T1000 (cell line): ENCODE measurements at regions not wholly inside any gene's neighbourhood (a gene's known extent, or its start where the extent isn't known, plus 50 kb on each side); places are given as distances from the start of the nearest gene placed in this dataset.
"Not testable (repeated sequence)": the region's sequence is repeated elsewhere in the genome, so short reads cannot be mapped to it uniquely, and the experiment has no call there.

Experiments
- DNase-seq: peaks from one replicate; lab custom pipeline; 2025; ENCODE audit warnings: mixed read lengths; lab: John Stamatoyannopoulos, UW

- no peak for DNase-seq
Observed at GRCh38 chr1:227508431-227508830, 54.9 kb upstream of the ZNF678 start.

DNA sequence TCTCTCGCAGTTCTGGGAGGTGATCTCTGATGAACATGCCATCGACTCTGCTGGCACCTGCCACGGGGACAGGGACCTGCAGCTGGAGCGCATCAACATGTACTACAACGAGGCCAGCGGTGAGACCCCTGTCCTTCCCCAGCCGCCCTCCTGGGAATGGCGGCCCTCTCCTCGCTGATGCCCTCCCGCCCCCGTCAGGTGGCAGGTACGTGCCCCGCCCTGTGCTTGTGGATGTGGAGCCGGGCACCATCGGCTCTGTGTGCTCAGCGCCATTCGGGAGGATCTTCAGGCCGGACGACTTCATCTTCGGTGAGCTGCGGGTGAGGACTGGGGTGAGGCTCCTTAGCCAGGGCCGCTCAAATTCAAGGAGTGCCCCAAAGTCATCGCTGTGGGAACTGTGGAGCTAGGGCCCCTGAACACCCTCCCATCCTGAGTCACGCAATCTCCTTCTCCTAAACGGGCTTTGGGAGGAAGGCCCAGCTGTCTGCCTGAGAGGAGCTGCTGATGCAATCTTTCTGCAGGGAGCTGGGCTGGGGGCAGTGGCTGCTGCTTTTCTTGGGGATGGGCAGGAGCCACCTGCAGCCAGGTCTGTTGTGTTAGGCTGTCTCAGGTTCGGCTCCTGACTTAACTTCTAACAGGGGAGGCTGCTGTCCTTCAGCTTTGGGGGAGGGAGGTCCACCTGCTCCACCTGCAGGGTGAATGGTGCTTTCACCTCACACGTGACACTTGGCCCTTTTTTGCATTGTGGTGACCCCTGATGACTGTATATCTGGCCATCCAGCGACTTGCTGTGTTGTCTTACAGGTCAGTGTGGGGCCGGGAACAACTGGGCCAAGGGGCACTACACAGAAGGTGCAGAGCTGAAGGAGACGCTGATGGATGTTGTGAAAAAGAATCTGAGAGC lies 56.6 kb upstream of the ZNF678 start:
- DNase-seq = not testable (repeated sequence)

GRCh38 chr1:227496045-227496444 lies 67.3 kb upstream of the ZNF678 start:
- not testable (repeated sequence) for DNase-seq

DNA sequence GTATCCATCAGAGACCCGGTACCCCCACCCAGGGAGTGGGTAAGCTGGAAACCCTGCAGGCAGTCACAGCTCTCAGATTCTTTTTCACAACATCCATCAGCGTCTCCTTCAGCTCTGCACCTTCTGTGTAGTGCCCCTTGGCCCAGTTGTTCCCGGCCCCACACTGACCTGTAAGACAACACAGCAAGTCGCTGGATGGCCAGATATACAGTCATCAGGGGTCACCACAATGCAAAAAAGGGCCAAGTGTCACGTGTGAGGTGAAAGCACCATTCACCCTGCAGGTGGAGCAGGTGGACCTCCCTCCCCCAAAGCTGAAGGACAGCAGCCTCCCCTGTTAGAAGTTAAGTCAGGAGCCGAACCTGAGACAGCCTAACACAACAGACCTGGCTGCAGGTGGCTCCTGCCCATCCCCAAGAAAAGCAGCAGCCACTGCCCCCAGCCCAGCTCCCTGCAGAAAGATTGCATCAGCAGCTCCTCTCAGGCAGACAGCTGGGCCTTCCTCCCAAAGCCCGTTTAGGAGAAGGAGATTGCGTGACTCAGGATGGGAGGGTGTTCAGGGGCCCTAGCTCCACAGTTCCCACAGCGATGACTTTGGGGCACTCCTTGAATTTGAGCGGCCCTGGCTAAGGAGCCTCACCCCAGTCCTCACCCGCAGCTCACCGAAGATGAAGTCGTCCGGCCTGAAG lies 69.3 kb upstream of the ZNF678 start:
- not testable (repeated sequence) for DNase-seq

DNA sequence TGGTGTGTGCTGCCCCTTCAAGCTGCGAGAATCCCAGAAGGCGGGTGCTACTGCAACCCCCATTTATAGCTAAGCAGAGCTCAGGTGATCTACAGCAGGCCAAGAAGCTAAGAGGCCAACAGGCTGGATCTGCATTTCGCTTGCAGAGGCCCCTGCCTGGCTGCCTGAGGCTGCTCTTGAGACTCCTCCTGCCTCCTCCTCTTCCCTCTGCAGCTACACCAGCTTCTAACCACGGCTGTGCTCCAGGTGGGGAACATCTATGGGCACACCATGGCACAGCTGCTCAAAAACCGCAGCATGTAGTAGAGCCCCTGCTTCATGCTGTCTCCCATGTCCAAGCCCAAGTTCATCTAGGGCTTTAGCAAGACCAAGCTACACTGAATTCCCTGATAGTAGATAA lies 72.9 kb upstream of the ZNF678 start:
- DNase-seq = no peak

GRCh38 chr1:227490001-227490400 lies 73.4 kb upstream of the ZNF678 start:
- DNase-seq = no peak

GRCh38 chr1:227489572-227489971 lies 73.8 kb upstream of the ZNF678 start:
- DNase-seq = no peak

- no peak for DNase-seq
Observed at GRCh38 chr1:227487606-227488005, 75.8 kb upstream of the ZNF678 start.

GRCh38 chr1:227486559-227486958 lies 76.8 kb upstream of the ZNF678 start:
- DNase-seq = no peak

DNA sequence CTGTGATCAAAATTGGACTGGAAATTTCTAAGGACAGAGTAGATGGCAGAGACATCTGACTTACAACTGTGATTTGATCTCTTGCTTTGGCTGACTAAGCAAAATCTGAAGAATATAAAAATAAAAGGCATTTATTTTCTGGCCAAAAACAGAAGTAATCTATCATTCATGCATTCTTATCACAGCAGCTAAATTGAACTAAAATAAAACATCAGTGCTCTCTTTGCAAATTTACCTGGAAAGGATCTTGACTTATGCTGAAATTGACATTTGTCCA lies 81.4 kb upstream of the ZNF678 start:
- DNase-seq = no peak

GRCh38 chr1:227474072-227474471 lies 89.3 kb upstream of the ZNF678 start:
- not testable (repeated sequence) for DNase-seq

GRCh38 chr1:227472772-227473171 lies 90.6 kb upstream of the ZNF678 start:
- DNase-seq = no peak

- no peak for DNase-seq
Observed at GRCh38 chr1:227470688-227471087, 92.7 kb upstream of the ZNF678 start.

- DNase-seq = no peak
Observed at GRCh38 chr1:227469708-227470107, 93.6 kb upstream of the ZNF678 start.

DNA sequence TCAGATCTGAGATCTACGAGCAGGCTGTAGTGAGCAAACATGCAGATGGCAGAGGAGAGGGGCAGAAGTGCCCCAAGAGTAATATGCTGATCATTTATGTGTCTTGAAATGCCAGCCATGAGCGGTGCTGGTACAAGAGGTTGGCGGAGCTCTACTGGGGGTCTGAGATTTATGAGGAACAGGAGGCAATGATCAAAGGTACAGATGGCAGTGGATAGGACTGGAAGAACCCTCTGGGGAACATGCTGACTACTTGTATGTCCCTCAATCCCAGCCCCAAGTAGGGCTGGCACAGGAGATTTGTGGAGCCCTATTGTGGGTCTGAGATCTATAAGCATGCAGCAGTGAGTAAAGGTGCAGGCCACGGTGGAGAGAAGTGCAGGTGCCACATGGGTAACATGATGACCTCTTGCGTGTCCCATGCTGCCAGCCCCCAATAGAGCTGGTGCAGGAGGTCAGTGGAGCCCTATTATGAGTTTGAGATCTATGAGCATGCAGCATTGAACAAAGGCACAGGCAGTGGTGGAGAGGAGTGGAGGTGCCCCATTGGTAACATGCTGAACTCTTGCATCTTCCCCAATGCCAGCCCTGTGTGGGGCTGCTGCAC lies 97.2 kb upstream of the ZNF678 start:
- no peak for DNase-seq

DNA sequence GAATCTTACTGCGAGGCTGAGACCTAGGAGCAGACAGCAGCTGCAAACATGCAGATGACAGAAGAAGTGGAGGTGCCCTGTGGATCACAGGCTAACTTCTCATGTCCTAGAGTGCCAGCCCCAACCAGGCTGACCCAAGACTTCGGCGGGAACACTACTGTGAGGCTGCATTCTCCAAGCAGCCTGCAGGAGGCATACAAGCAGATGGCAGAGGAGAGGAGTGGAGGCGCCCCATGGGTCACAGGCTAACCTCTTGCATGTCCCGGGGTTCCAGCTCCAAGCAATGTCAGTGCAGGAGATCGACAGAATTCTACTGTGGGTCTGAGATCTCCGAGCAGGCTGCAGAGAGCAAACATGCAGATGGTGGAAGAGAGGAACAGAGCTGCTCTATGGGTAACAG lies 98.1 kb upstream of the ZNF678 start:
- no peak for DNase-seq

DNA sequence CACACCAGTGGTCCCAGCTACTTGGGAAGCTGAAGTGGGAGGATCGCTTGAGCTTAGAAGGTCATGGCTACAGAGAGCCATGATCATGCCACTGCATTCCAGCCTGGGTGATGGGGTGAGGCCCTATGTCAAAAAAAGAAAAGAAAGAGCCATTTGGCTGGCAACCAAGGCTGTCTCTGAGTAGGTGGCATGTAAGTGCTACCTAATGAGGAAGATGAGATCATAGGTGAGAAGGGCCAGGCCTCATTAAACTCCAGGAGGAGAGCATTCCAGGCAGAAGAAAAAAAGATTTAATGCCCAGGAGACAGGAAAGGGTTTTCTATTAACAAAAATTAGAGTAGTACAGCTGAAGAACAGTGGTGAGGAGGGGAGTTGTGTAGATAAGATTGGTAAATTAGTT lies 103.4 kb upstream of the ZNF678 start:
- no peak for DNase-seq

DNA sequence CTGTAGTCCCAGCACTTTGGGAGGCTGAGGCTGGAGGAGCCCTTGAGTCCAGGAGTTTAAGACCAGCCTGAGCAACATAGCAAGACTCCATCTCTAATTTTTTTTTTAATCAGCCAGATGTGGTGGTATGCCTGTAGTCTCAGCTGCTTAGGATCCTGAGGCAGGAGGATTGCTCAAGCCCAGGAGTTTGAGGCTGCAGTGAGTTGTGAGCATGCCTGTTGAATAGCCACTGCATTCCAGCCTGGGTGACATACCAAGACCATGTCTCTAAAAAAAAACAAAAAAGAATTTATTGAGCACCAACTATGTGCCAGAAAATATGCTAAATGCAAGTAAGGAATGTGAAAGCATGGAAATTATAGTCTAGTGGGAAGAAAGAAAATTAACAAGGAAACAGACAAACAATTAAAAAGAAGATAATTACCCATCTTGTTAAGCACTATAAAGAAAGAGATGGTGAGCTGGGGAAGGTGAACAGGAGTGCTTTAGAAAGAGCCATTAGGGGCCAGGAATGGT lies 104.0 kb upstream of the ZNF678 start:
- no peak for DNase-seq

- DNase-seq = no peak
Observed at GRCh38 chr1:227454686-227455085, 108.7 kb upstream of the ZNF678 start.

DNA sequence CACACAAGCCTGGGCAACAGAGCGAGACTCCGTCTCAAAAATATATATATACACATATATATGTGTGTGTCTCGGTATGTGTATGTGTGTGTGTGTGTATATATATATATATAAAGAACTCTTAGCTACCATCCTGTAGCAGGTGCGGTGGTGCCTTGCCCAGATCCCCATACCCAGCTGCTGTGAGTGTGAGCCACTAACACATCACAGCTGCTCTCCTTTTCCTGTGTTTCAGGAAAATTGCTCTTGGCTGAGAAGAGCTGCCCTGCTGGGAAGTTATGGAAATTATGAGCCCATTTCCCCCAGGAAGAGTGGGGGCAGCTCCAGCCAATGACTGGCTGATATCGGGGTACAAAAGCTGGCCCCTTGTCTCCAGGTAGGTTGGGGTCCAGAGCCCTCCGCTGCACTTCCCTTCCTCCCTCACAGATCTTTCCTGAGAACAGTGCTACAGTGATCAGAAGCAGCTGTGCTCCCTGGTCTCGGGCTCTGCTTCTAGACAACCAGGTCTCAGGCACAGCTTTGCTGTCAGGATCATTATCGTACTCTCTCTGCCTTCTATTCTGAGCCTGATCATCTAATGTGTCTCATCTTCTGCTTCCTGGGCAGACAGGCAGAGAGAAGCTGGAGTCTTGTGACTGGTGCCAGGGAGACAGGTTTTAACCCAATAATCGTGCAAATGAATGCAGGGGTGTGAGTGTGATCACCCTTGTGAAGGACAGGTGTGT lies 109.6 kb upstream of the ZNF678 start:
- DNase-seq = no peak

GRCh38 chr1:227451954-227452353 lies 111.4 kb upstream of the ZNF678 start:
- DNase-seq = no peak

DNA sequence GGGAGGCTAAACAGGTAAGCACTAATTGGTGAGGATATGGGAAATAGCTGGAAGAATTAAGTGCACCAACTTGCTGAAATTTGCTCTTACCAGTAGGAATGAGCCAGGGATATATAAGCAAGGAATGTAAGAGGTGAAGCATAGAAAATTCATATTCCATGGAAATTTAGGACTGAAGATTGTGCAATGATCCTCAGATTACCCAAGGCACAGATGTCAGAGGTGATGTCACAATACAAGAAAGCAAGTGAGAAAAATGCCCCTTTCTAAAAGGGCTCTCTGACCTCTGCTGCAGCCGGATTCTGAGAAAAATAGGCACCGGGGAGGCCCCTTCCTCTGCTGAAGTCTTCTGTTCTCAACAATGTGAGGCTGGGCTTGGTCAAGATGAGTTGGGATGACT lies 112.3 kb upstream of the ZNF678 start:
- DNase-seq = no peak
